ENCODE measurements at regions not wholly inside any gene's neighbourhood (a gene's known extent, or its start where the extent isn't known, plus 50 kb on each side); places are given as distances from the start of the nearest gene placed in this dataset.

GRCh38 chr2:67079729-67080128 lies 317.4 kb upstream of the ETAA1 start:
- TF ChIP-seq POLR2A (IDR thresholded peaks at IDR 0.05) (no peak), CTCF (IDR thresholded peaks at IDR 0.05) (no peak)

Data from esophagus squamous epithelium (tissue), 4 donors.